Epidermal melanocyte (primary cell): ENCODE measurements at regions not wholly inside any gene's neighbourhood (a gene's known extent, or its start where the extent isn't known, plus 50 kb on each side); places are given as distances from the start of the nearest gene placed in this dataset.

Source experiments
- DNase-seq: peaks from one replicate; pipeline ENCODE4 v3.0.0; 2011; ENCODE audit warnings: low spot score; ENCODE audit not compliant: insufficient read length

GRCh38 chr20:21456207-21456606, 57.7 kb downstream of the NKX2-2 start:
- DNase-seq, result no peak

DNA sequence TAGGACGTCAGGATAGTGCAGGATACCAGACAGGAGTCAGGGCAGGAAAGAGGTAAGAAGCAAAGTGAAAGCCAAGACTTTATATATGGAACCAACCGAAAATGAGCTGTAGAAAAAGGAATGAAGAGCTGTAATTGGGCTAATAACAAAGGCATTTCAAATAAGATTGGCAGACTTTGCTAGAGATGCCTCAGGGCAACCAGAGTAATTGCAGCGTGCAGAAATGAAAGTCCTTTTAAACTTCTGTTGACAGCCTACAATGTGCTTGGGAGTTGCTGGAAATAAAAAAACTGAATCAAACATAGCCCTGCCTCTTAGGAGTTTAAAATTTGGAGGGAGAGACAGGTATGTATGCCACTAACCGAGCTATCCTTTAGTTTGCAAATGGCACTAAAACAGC, 56.4 kb upstream of the NKX2-4 start:
- peak; percentile 74 for DNase-seq

- no peak for DNase-seq
Observed at GRCh38 chr20:21450572-21450971, 53.2 kb upstream of the NKX2-4 start.
